ENCODE measurements at regions not wholly inside any gene's neighbourhood (a gene's known extent, or its start where the extent isn't known, plus 50 kb on each side); places are given as distances from the start of the nearest gene placed in this dataset.

DNA sequence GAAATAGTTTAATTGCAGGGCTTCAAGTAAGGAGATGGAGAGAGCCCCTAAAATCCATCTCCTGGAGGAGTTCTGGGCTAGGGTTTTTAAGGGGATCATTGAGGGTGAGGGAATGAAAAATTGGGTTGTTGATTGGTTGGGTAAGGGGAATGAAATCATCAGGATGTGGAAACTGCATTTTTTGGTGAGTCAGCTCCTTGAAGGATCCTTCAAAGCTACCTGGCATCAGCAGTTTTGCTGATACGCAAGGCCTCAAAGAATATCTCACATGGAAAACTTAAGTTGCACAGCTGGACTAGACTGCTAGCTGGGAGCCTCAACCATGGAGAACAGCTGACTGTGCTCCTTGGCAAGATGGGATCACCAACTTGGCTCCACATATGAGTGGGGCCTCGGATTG, 136.7 kb downstream of the FGF10 start:
- Histone ChIP-seq H3K27ac (no peak overlapping the region), H3K27me3 (no peaks in the 10 kb centered on the region), H3K36me3 (no peaks in the 10 kb centered on the region), H3K4me3 (no peak overlapping the region), H3K4me1 (no peaks in the 10 kb centered on the region), H3K9me3 (no peaks in the 10 kb centered on the region)
- no peak for DNase-seq
- intact Hi-C loops (cut with DNase I; ENCODE audit: low total_unique reads), result no loop called here
- 63 to 100% (median 70%) methylated on average over 1 to 2 of the region's 2 CpGs for WGBS, 5 donors
- no peak for TF ChIP-seq EP300 (IDR thresholded peaks at IDR 0.05)
- TF ChIP-seq POLR2A (IDR thresholded peaks at IDR 0.05), result no peak
- TF ChIP-seq, protein P1, sequence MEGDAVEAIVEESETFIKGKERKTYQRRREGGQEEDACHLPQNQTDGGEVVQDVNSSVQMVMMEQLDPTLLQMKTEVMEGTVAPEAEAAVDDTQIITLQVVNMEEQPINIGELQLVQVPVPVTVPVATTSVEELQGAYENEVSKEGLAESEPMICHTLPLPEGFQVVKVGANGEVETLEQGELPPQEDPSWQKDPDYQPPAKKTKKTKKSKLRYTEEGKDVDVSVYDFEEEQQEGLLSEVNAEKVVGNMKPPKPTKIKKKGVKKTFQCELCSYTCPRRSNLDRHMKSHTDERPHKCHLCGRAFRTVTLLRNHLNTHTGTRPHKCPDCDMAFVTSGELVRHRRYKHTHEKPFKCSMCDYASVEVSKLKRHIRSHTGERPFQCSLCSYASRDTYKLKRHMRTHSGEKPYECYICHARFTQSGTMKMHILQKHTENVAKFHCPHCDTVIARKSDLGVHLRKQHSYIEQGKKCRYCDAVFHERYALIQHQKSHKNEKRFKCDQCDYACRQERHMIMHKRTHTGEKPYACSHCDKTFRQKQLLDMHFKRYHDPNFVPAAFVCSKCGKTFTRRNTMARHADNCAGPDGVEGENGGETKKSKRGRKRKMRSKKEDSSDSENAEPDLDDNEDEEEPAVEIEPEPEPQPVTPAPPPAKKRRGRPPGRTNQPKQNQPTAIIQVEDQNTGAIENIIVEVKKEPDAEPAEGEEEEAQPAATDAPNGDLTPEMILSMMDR (IDR thresholded peaks at IDR 0.05), result no peak
- TF ChIP-seq POLR2AphosphoS5 (IDR thresholded peaks at IDR 0.05), result no peak

DNA sequence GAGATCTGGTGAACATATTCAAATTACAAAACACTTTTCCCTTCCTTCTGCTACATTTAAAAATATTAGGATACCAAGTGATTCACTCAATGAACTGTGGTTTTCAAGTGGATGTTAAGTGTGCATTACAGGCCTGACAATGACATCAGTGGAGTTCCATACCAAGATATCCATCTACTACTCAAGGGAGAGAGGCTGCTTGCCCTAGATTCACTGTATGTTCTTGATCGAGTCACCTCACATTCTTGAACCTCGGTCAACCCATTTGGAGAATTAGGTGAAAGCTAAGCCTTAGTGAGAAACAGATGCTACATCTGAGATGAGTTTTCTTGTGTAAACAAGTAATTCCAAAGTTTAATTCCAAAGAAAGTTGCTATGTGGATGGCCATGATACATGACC, 142.2 kb downstream of the FGF10 start:
- 87 to 96% (median 91%) methylated on average over 2 of the region's 2 CpGs for WGBS, 5 donors
- Histone ChIP-seq H3K9me3 (no peaks in the 10 kb centered on the region), H3K4me1 (no peaks in the 10 kb centered on the region), H3K27ac (no peak overlapping the region), H3K36me3 (no peaks in the 10 kb centered on the region), H3K4me3 (no peak overlapping the region), H3K27me3 (no peaks in the 10 kb centered on the region)
- DNase-seq, result no peak
- intact Hi-C loops (cut with DNase I; ENCODE audit: low total_unique reads), result no loop called here
- TF ChIP-seq, protein P1 (IDR thresholded peaks at IDR 0.05), result no peak
- no peak for TF ChIP-seq EP300 (IDR thresholded peaks at IDR 0.05)
- no peak for TF ChIP-seq POLR2AphosphoS5 (IDR thresholded peaks at IDR 0.05)
- TF ChIP-seq POLR2A (IDR thresholded peaks at IDR 0.05), result no peak

DNA sequence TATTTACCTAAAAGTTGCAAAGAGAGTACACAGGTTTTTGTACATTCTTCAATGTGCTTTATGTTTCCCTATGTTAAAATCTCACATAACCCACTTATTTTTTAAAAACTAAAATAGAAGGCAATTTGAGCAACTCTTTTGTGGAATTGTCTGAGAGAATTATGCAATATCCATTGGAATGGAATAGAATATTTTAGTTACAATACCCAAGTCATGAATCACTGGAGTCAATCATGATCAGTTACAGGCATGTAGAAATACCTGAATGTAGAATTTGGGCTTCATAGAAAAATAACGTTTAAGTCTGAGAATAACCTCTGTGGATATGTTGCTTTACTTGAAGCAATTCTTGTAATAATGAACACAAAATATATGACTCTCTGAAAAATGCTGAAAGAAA, 143.3 kb downstream of the FGF10 start:
- H3K27me3 ChIP-seq, result no peaks in the 10 kb centered on the region
- H3K27ac ChIP-seq, result no peak overlapping the region
- WGBS, 5 donors, result 80 to 92% (median 90%) methylated on average over 1 of the region's 1 CpG
- intact Hi-C loops (cut with DNase I; ENCODE audit: low total_unique reads), result no loop called here
- TF ChIP-seq EP300 (IDR thresholded peaks at IDR 0.05), result no peak
- TF ChIP-seq POLR2A (IDR thresholded peaks at IDR 0.05), result no peak
- TF ChIP-seq, protein P1 (IDR thresholded peaks at IDR 0.05), result no peak
- no peak for TF ChIP-seq POLR2AphosphoS5 (IDR thresholded peaks at IDR 0.05)
- no peaks in the 10 kb centered on the region for H3K36me3 ChIP-seq
- no peak overlapping the region for H3K4me3 ChIP-seq
- H3K9me3 ChIP-seq, result no peaks in the 10 kb centered on the region
- no peaks in the 10 kb centered on the region for H3K4me1 ChIP-seq
- DNase-seq, result no peak

DNA sequence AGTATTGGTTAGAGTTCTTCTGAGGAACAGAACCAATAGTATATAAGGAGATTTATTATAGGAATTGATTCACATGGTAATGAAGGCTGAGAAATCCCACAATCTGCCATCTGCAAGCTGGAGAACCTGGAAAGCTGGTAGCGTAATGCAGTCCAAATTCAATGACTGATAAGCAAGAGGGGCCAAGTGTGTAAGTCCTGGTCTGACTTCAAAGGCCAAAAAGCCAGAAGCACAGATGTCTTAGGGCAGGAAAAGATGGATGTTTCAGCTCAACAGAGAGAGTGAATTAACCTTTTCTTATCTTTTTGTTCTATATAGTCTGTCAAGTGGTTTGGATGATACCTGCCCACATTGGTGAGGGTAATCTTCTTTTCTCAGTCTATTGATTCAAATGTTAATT, 146.4 kb downstream of the FGF10 start:
- TF ChIP-seq, protein P1 (IDR thresholded peaks at IDR 0.05), result no peak
- TF ChIP-seq EP300 (IDR thresholded peaks at IDR 0.05), result no peak
- no peak for TF ChIP-seq POLR2AphosphoS5 (IDR thresholded peaks at IDR 0.05)
- H3K27me3 ChIP-seq, result no peaks in the 10 kb centered on the region
- no peaks in the 10 kb centered on the region for H3K4me1 ChIP-seq
- no peak overlapping the region for H3K4me3 ChIP-seq
- H3K27ac ChIP-seq, result no peak overlapping the region
- intact Hi-C loops (cut with DNase I; ENCODE audit: low total_unique reads), result no loop called here
- no peaks in the 10 kb centered on the region for H3K36me3 ChIP-seq
- DNase-seq, result no peak
- H3K9me3 ChIP-seq, result no peaks in the 10 kb centered on the region
- 60 to 93% (median 87%) methylated on average over 1 of the region's 1 CpG for WGBS, 5 donors

Data from stomach (tissue), 8 donors.